ENCODE measurements at regions not wholly inside any gene's neighbourhood (a gene's known extent, or its start where the extent isn't known, plus 50 kb on each side); places are given as distances from the start of the nearest gene placed in this dataset.
"Not testable (repeated sequence)": the region's sequence is repeated elsewhere in the genome, so short reads cannot be mapped to it uniquely, and the experiment has no call there.

DNA sequence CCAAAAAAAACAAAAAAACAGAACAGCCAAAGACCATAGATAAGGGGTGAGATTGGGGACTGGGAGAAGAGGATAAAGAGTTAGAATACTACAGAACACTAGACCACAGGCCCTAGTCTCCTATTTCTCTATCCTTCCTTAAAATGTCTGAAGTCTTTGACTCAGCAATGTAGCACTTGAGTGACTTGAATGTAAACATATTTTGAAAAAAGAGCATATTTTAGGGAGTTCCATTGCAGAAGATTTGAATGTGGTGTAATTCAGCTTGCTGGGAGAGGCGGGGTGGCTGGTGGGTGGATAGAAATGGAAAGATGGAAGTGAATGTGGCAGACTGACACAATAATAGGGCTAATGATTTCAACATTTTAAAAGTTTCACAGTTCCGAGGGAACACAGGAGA, 144.9 kb downstream of the CHIC2 start:
- DNase-seq = no peak

DNA sequence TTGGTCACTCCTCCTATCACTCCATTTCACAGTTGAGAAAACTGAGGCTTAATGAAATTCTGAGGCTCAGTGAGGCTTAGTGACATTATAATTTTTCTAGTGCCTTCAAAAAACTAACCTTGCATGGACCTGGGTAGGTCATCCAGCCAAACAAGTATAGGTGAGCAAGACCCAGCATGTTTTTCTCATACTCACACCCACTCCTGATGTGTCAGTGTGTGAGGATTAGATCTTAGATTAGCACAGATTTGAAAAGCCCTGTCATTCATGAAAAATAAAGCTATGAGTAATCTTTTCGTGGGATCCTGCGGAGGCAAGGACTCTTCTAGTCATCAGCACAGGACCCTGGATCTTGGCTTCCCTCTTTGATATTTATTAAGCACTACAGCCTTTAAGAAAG, 146.7 kb downstream of the CHIC2 start:
- no peak for DNase-seq

DNA sequence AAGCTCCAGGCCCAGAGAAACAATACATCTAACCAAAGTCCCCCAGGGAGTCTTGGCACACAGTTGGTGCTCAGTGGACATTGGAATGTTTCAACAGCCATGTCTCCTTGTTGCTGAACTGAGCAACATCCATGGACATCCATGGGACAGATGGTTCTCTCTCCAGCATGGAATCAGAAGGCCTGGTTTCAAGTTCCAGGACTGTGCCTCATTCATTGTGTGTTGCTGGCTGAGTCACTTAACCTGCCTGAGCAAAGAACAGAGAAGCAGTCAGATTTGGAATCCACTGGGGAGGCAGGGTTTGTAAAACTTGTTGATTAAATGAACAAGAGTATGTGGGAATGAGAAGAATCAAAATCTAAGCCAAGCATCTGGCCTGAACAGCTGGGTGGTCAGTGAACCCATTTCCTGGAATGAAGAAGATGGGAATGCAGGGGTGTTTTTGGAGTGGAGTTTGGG, 147.9 kb downstream of the CHIC2 start:
- DNase-seq = no peak

DNA sequence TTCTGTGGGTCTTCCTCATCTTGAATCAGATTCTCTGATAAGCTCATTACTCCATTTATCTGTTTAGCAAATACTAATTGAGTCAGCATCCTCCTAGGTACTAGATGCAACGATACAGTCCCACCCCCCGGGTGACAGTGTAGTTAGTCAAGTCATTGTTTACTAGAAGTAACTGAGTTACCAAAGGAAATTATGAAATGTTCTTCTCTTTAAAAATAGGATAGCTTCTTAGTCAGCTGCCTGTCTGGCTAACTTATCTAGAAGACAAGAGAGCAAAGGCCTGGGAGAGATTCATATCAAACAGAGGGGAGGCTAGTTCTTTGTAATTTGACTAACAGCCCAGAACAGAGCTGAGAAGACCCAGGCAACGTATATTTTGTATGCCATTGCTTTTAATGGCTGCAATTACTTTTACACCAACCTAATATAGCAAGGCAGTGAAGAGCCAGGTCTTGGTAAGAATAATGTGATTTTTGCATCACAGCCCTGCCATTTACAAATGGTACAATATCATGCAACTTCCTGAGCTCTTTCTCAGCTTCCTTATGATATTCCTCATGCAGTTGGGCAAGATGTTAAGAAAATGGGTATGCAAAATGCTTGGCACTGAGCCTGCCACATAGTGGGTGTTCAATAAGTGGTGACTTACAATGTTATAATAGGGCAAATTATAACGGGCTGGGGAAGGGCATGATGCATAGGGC, 149.9 kb downstream of the CHIC2 start:
- DNase-seq = peak; percentile 18

DNA sequence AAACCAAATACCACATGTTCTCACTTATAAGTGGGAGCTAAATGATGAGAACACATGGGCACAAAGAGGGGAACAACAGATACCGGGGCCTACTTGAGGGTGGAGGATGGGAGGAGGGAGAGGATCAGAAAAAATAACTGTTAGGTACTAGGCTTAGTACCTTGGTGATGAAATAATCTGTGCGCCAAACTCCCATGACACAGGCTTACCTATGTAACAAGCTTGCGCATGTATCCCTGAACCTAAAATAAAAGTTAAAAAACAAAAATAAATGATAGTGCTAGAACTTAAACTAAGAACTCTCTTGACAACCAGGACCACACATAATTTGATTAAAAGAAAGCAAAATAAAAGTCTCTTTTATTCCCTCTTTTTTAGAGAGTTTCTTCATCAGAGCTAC, 150.6 kb downstream of the CHIC2 start:
- no peak for DNase-seq

DNA sequence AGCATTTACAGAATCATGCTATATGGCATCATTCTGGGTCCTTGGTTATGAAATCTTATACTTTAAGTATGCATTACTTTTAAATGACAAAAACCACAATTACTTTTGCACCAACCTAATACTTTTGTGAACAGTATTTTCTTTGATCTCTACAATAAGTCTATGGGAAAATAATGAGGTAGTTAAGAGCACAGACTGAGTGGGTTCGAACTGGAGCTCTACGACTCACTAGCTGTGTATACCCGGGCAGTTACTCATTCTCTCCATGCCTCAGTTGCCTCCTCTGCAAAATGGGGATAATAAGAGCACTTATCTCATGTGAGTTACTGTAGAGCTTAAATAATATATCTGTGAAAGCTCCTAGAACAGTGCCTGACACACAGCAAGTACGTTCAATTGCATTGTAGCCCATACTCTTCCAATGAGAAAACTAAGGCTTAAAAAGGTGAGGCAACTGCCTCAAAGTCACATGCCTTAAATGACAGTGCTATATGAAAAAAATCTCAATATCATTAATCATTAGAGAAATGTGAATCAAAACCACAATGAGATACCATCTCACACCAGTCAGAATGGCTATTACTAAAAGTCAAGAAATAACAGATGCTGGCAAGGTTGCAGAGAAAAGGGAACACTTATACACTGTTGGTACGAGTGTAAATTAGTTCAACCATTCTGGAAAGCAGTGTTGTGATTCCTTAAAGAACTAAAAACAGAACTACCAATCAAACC, 151.5 kb downstream of the CHIC2 start:
- DNase-seq = no peak

DNA sequence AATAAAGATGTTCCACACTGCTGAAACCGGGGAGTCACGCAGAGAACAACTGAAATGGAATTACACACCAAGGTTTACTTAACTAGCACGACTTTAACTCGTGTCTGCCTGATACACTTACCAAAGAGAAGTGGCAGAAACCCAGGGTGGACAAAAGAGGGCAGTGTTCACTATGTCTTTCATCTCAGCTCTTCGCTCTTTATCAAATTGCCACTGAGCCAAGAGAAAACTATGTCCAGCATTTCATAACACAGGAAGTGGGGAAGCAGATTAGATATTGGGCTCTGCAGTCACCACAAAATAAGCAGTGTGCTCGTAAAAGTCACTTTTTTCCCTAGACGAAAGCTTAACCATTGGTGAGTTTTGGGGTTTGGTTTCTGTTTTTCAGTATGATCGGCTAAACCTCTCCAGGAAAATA, 155.7 kb downstream of the CHIC2 start:
- DNase-seq = peak; percentile 86

DNA sequence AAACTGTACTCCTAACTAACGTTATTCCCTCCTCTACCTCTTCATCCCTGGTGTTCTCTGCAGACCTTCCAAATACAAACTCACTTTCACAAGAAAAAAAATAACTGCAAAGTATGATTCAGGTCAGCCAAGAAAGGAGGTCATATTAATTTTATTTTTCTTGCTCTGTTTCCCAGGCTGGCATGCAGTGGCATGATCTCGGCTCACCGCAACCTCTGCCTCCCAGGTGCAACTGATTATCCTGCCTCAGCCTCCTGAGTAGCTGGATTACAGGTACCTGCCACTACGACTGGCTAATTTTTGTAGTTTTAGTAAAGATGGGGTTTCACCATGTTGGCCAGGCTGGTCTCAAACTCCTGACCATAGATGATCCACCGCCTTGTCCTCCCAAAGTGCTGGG, 156.6 kb downstream of the CHIC2 start:
- no peak for DNase-seq

DNA sequence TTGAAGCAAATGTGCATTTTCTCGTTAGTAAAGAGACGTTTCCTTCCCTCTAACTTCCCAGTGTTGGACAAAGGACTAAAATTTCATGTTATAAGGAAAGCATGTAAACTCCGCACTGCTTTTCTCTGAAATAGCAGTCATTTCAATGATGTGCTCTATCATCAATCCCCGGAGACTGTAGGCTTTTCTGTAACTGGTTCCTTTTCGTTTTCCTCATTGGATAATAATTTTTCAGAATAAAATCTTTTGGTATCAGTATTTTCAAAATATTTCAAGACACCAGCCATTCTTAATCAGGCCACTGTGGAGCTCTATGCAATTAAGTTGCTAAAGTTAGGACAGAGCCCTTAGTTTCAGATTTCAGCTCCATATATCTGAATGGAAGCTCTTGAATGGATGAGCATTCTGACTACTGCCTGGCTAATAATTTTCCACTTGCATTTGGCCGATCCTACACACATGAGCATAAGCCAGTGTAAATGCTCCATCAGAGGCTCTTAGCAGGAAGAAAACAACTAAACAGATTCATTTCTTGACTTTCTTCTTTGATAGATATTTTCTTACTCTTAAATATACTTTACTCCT, 157.7 kb downstream of the CHIC2 start:
- no peak for DNase-seq

DNA sequence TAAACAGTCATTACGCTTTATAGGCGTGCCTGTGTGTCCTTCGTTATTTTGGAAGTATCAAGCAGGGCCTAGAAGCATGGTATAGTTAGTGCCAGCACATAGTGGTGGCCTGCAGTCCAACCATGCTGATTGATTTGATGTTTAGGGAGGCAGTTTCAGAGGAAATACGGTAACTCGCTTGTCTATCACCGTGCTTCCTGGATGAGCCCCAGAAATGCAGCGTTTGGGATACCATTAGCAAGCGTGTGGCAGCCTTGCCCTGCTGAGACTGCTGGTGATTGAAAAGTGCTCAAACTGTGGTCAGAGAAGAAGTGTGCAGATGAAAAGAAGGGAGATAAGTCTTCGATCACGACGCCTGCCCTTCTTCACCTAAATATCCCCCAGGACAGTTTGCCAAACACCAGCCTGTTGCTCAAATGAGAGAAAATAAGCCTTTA, 158.4 kb downstream of the CHIC2 start:
- peak; percentile 57 for DNase-seq

DNA sequence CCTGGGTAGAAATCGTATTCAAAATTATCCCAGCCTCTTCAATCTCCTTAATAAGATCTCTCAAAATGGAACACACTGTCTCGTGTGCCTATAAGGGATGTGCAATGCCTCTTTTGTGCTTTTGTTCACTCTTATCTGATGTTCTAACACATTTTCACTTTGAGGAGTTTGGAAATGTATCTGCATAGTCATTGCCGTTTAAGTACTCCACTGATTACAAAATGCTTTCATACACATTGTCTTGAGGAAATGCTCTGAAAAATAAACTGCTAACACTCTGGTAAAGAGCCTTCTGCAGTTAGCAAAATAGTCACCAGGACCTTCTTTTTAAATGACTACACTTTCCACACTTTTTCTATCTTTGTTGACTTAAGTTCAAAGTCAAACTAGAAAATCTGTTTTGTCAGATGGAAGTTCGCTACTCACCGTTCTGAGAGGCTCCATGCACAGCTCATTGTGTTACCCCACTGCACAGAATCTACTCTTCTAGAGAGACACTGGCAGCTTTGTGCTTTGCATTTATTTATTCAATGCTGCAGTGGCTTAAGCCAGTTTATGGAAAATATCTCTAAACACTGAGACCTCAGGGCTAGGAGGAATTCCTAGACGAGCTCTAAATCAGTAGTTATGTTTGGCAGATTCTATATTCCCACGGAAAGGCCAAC, 159.0 kb downstream of the CHIC2 start:
- peak; percentile 23 for DNase-seq

DNA sequence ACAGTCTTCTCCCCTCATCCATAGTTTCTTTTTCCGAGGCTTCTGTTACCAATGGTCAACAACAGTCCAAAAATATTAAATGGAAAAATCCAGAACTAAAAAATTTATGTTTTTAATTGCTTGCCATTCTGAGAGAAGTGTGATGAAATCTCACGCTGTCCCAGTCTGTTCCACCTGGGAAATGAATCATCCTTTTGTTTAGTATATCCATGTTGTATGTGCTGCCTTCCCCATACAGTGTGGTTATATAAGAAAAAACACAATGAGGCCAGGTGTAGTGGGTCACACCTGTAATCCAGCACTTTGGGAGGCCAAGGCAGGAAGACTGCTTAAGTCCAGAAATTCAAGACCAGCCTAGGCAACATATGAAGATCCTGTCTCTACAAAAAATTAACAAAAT, 161.6 kb downstream of the CHIC2 start:
- no peak for DNase-seq

DNA sequence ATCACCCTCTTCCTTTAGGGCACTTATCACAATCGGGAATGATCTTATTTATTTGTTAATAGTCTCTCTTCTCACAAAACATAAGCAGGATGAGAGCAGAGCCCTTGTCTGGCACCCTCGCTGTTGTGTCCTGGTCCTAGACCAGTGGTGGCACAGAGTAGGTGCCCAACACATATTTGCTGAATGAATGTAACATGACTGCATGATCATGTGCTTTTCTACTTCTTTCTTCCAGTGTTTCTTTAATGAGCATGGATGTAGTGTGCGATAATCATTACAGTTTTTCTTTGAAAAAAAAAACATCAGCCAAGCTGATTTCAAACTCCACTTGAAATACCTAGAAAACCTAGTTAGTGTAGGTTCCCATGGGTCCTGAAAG, 164.1 kb downstream of the CHIC2 start:
- DNase-seq = no peak

DNA sequence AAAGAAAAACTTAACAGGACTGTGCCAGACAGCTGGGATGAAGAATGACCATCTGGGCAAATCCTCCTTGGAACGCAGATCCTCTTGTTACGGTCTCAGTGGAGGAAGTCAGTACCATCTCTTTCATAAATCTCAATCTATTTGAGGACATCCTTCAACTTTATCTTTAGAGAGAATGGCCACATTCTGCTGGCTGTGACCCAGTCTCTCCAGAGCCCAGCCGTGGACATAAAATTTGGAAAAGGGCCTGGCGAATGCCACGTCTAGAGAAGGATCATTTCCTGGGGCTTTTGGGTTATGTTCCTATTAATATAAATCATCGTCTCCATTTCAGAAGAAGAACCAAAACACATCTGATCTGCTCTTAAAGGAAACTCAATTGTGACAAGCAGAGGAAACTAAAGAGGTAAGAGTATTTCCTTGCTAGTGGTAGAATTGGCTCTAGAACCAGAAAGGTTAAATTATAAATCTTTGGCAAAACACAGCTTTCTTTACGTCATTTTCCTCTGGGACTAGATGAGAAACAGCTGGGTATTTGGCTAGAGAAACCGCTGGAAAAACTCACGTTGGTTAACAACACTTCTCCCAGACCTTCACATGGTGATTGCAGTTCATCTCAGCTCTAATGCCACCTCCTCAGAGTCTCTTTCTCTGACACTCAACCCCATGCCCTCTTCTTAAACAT, 164.7 kb downstream of the CHIC2 start:
- no peak for DNase-seq

DNA sequence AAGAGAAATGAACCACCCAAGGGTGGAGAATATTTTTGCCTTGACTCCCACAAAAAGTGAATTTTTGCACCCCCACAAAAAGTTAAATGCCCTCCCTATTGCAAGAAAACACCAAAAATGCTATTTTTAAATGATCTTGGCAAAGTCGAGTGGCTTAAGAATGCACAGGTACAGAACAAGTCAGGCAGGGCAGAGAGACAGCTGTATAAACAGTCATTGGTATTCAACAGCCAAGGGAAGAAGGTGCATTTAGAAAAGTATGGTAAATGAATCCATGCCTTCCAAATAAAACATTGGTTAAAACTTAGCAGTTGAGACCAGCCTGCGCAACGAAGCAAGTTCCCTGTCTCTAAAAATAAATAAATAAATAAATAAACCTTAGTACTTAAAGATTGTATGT, 169.3 kb downstream of the CHIC2 start:
- DNase-seq = no peak

DNA sequence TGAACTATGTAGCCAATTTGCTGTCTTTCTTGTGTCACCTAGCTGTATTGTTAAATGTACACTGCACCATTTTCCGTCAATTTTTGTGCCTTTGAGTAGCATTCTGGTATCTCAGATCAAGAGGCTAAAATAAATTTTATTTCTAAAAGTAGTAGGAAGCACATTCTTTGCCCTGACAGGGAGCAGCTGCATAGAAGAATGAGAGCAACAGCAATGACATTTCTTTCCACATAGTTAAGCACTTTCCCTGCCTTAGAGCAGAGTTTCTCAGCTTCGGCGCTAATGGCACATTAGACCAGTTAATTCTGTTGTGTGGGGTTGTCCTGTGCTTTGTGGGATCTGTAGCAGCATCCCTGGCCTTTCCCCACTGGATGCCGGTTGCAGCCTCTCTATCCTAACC, 173.9 kb downstream of the CHIC2 start:
- DNase-seq = no peak

DNA sequence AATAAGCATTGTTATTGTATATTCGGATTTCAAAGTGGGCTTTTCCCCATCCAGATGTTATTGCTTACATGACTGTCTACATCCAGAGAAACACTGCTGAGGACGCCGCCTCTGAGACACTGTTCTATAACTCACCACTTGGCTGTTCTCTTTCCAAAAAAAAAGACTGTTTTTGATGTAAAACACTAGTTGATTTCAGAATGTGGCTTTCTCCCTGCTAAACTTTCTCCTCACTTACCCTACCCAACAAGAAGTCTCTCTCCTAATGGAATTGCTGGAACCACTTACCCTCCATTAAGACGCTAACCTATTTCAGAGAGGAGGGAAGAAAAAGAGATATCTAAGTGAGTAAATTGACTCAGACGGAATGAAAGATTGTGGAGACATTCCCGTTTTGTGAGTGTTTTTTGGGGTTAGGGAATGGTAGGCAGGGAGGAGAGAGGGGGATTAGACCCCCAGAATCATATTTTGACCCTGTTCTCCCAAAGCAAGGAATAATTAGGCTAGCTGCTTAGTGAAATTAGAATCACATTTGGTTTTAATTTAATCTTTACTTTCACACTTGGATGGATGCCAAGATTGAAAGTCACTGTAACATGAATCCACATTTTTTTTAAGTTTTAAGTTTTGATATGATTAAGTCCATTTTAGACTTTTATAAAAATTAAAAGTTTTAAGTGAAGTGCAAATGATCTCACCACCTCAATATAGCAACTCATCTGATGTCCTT, 174.9 kb downstream of the CHIC2 start:
- no peak for DNase-seq

DNA sequence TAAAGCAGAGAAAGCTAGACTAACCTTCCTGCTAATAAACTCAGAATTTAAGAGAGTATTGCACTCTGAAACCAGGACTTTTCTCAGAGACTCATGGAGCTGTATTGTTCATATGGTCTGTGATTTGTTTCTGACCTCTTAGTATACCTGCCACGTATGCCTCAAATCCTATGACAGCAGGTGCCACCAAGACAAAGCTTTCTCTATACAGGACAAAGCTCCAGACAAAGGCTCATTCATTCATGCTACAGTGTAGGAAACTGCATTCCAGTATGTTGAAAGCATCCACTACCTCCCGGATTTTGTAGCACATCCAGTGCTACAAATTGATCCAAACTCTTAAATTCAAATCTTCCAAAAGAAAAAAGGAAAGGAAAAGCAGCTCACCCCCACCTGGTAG, 178.3 kb downstream of the CHIC2 start:
- DNase-seq = no peak

DNA sequence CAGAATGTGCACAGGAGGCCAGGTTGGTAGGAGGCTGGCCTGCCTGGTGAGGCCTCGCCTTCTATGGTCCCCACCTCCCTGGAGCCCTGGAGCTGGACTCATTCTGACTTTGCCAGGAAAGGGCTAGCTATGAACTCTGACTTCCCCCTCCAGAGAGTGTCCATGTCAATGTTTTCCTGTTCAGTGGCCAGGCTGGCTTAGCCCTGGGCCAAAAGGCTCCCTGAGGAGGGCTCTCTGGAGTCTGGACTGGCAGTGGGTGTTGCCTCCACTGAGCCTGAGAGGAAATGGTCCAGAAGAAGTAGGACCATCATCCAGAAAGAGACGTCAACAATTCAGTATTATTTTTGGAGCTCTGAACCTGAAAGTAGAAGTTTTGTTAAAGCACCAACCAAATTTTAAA, 178.7 kb downstream of the CHIC2 start:
- DNase-seq = no peak

DNA sequence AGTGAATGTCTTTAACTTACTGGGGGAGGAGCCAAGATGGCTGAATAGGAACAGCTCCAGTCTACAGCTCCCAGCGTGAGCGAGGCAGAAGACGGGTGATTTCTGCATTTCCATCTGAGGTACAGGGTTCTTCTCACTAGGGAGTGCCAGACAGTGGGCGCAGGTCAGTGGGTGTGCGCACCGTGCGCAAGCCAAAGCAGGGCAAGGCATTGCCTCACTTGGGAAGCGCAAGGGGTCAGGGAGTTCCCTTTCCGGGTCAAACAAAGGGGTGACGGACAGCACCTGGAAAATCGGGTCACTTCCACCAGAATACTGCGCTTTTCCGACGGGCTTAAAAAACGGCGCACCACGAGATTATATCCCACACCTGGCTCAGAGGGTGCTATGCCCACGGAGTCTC, 187.3 kb downstream of the CHIC2 start:
- DNase-seq = not testable (repeated sequence)

DNA sequence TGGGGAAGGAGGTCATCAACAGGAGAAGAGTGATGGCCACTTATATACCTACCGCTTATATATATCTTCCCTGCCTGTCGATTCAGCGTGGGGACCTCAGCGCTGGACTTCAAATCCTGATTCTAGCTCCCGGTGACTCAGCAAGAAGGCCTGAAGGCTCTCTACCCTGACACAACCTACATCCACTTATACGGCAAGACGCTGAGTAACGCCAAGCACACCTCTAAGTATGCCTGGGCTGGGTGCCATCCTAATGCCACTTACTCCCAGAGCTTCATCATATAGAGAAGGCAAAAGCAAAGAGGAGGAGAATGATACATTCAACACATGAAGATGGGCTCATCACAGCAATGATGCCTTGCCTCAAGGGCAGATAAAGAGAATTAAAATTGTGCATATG, 198.3 kb downstream of the CHIC2 start:
- no peak for DNase-seq

DNA sequence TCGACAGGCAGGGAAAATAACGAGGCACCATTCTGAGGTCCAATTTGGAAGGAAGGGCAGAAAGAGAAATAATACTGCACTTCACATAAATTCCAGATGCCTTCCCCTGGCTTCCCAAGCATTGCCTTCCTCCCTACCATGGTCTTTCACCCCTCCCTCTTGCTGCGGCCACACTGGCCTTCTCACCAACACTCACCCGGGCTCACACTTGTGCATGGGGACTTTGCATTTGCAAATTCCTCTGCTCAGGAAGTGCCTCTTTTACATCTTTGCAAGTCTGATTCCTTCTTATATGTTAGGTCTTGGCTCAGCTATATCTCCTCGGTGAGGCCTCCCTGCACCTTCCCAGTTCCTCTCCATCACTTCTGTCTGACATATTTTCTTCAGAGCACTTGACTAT, 199.4 kb downstream of the CHIC2 start:
- no peak for DNase-seq

All from hematopoietic multipotent progenitor cell treated with erythropoietin and hydrocortisone succinate and interleukin-3 and kit ligand, for 8 days (in vitro differentiated cells).